ENCODE measurements at regions not wholly inside any gene's neighbourhood (a gene's known extent, or its start where the extent isn't known, plus 50 kb on each side); places are given as distances from the start of the nearest gene placed in this dataset.

DNA sequence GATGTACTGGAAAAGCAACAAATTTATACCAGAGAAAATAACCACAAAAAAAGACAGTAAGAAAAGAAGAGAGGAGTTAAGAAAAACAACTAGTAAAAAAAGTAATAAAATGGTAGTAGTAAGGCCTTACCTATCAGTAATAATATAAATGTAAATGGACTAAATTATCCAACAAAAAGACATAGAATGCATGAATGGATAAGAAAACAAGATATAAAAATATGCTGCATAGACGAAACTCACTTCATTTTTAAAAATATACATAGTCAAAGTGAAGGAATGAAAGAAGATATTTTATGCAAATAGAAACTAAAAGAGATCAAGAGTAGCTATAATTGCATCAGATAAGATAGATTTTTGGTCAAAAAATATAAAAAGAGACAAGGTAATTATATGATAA lies 739.1 kb downstream of the DNAJB9 start (continued):
- TF ChIP-seq, protein P1, sequence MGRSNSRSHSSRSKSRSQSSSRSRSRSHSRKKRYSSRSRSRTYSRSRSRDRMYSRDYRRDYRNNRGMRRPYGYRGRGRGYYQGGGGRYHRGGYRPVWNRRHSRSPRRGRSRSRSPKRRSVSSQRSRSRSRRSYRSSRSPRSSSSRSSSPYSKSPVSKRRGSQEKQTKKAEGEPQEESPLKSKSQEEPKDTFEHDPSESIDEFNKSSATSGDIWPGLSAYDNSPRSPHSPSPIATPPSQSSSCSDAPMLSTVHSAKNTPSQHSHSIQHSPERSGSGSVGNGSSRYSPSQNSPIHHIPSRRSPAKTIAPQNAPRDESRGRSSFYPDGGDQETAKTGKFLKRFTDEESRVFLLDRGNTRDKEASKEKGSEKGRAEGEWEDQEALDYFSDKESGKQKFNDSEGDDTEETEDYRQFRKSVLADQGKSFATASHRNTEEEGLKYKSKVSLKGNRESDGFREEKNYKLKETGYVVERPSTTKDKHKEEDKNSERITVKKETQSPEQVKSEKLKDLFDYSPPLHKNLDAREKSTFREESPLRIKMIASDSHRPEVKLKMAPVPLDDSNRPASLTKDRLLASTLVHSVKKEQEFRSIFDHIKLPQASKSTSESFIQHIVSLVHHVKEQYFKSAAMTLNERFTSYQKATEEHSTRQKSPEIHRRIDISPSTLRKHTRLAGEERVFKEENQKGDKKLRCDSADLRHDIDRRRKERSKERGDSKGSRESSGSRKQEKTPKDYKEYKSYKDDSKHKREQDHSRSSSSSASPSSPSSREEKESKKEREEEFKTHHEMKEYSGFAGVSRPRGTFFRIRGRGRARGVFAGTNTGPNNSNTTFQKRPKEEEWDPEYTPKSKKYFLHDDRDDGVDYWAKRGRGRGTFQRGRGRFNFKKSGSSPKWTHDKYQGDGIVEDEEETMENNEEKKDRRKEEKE (IDR thresholded peaks at IDR 0.05): no peak
- TF ChIP-seq HCFC1 (IDR thresholded peaks at IDR 0.05; ENCODE audit: low read depth, low read length) (no peak), SNAPC2 (CRISPR knock-in tag; IDR thresholded peaks at IDR 0.05) (no peak)
- TF ChIP-seq, protein P2, sequence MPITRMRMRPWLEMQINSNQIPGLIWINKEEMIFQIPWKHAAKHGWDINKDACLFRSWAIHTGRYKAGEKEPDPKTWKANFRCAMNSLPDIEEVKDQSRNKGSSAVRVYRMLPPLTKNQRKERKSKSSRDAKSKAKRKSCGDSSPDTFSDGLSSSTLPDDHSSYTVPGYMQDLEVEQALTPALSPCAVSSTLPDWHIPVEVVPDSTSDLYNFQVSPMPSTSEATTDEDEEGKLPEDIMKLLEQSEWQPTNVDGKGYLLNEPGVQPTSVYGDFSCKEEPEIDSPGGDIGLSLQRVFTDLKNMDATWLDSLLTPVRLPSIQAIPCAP (CRISPR knock-in tag; IDR thresholded peaks at IDR 0.05; ENCODE audit: low read depth): no peak
- TF ChIP-seq, protein P3, sequence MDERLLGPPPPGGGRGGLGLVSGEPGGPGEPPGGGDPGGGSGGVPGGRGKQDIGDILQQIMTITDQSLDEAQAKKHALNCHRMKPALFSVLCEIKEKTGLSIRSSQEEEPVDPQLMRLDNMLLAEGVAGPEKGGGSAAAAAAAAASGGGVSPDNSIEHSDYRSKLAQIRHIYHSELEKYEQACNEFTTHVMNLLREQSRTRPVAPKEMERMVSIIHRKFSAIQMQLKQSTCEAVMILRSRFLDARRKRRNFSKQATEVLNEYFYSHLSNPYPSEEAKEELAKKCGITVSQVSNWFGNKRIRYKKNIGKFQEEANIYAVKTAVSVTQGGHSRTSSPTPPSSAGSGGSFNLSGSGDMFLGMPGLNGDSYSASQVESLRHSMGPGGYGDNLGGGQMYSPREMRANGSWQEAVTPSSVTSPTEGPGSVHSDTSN (CRISPR knock-in tag; IDR thresholded peaks at IDR 0.05): no peak
- TF ChIP-seq, protein P4, sequence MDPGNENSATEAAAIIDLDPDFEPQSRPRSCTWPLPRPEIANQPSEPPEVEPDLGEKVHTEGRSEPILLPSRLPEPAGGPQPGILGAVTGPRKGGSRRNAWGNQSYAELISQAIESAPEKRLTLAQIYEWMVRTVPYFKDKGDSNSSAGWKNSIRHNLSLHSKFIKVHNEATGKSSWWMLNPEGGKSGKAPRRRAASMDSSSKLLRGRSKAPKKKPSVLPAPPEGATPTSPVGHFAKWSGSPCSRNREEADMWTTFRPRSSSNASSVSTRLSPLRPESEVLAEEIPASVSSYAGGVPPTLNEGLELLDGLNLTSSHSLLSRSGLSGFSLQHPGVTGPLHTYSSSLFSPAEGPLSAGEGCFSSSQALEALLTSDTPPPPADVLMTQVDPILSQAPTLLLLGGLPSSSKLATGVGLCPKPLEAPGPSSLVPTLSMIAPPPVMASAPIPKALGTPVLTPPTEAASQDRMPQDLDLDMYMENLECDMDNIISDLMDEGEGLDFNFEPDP (CRISPR knock-in tag; conservative IDR thresholded peaks at IDR 0.05): no peak

DNA sequence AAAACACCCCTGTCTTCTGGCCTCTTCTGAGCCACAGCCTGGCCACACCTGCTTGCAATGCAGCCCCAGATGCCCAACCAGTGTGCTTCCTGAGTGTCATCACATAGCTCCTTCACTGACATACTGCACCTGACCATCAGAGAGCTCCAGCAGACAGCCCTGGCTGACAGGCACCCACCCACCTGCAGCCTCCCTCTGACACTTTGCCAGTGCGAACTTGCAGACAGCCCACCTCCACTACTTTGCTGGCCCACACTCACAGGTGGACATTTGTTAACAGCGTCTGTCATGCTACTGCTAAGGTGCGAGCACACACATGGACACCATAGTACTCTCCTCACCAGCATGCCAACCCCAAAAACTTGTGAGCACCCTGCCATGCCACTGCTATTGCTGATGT lies 740.1 kb downstream of the DNAJB9 start:
- ATAC-seq (no peak), FAIRE-seq (no peak), DNase-seq (ENCODE audit: low spot score) (no peak)
- Histone ChIP-seq H3K9me3 (ENCODE audit: low read length) (peaks cover 81% of the 10 kb centered on the region), H3K27me3 (ENCODE audit: control insufficient read depth in 1 of 2, insufficient read depth in 2 of 2, low read length in 2 of 2) (no peaks in the 10 kb centered on the region), H3K4me2 (ENCODE audit: low read depth, low read length) (no peak overlapping the region), H3K4me1 (ENCODE audit: insufficient read depth, low read length) (no peaks in the 10 kb centered on the region), H4K20me1 (ENCODE audit: insufficient read depth, low read length) (no peaks in the 10 kb centered on the region), H3K36me3 (replicated peaks in 1 of 2; ENCODE audit: control insufficient read depth in 1 of 2, insufficient read depth in 2 of 2, low read length in 2 of 2) (no peaks in the 10 kb centered on the region), H3K79me2 (ENCODE audit: insufficient read depth, low read length) (no peaks in the 10 kb centered on the region), H2AFZ (ENCODE audit: low read length) (no peak overlapping the region), H3K4me3 (replicated peaks in 1 of 3; ENCODE audit: insufficient read depth in 1 of 3, low read depth in 2 of 3, low read length in 3 of 3) (no peak overlapping the region), H3K27ac (ENCODE audit: extremely low read length, insufficient read depth, low read length) (no peak overlapping the region), H3K9ac (ENCODE audit: insufficient read depth, low read depth, low read length) (no peak overlapping the region)
- WGBS (ENCODE audit: low lambda C conversion rate): 11% methylated on average over 3 of the region's 3 CpGs
- intact Hi-C loops (cut with micrococcal nuclease; ENCODE audit: unreplicated experiment): no loop called here
- ChIA-PET POLR2A (no interaction called here), CTCF (ENCODE audit: low intra/inter-chr PET ratio, low total read pairs) (no interaction called here)
- BruUV-seq (replicated peaks): no TSS peak
- in situ Hi-C loops (cut with HindIII; ENCODE audit: extremely low pct_ligation_motif_present, low pct_unique_long_range_greater_than_20kb): no loop called here
- TF ChIP-seq, protein P5, sequence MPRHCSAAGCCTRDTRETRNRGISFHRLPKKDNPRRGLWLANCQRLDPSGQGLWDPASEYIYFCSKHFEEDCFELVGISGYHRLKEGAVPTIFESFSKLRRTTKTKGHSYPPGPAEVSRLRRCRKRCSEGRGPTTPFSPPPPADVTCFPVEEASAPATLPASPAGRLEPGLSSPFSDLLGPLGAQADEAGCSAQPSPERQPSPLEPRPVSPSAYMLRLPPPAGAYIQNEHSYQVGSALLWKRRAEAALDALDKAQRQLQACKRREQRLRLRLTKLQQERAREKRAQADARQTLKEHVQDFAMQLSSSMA (CRISPR knock-in tag; IDR thresholded peaks at IDR 0.05): no peak
- TF ChIP-seq POLR2AphosphoS2 (IDR thresholded peaks at IDR 0.05; ENCODE audit: low read depth, low read length): no peak
- no peak for TF ChIP-seq MIER2 (CRISPR knock-in tag; IDR thresholded peaks at IDR 0.05)
- no peak for TF ChIP-seq KLF6 (CRISPR knock-in tag; IDR thresholded peaks at IDR 0.05)
- no peak for TF ChIP-seq ZNF891 (CRISPR knock-in tag; IDR thresholded peaks at IDR 0.05)
- TF ChIP-seq ZNF678 (CRISPR knock-in tag; IDR thresholded peaks at IDR 0.05): no peak
- TF ChIP-seq ZNF768 (CRISPR knock-in tag; IDR thresholded peaks at IDR 0.05): no peak
- no peak for TF ChIP-seq SAFB2 (CRISPR knock-in tag; IDR thresholded peaks at IDR 0.05; ENCODE audit: borderline replicate concordance, low read depth)
- no peak for TF ChIP-seq CCAR2 (optimal IDR thresholded peaks at IDR 0.05; ENCODE audit: low read depth, low read length)
- no peak for TF ChIP-seq ZNF747 (CRISPR knock-in tag; IDR thresholded peaks at IDR 0.05; ENCODE audit: borderline replicate concordance)
